ENCODE measurements at regions not wholly inside any gene's neighbourhood (a gene's known extent, or its start where the extent isn't known, plus 50 kb on each side); places are given as distances from the start of the nearest gene placed in this dataset.

GRCh38 chr11:93032580-93032979 lies 63.1 kb downstream of the MTNR1B start:
- no peak for TF ChIP-seq CTCF (IDR thresholded peaks at IDR 0.05; ENCODE audit: insufficient read depth, low read depth, low read length)
- DNase-seq (ENCODE audit: low read depth) = no peak
- no peak overlapping the region for H3K4me3 ChIP-seq (ENCODE audit: low read depth, low read length)

GRCh38 chr11:93033093-93033492 lies 63.6 kb downstream of the MTNR1B start:
- DNase-seq (ENCODE audit: low read depth) = no peak
- no peak for TF ChIP-seq CTCF (IDR thresholded peaks at IDR 0.05; ENCODE audit: insufficient read depth, low read depth, low read length)
- no peak overlapping the region for H3K4me3 ChIP-seq (ENCODE audit: low read depth, low read length)

GRCh38 chr11:93034031-93034722 lies 64.7 kb downstream of the MTNR1B start:
- peak; percentile 7 for DNase-seq (ENCODE audit: low read depth)
- no peak for TF ChIP-seq CTCF (IDR thresholded peaks at IDR 0.05; ENCODE audit: insufficient read depth, low read depth, low read length)
- no peak overlapping the region for H3K4me3 ChIP-seq (ENCODE audit: low read depth, low read length)

- TF ChIP-seq CTCF (IDR thresholded peaks at IDR 0.05; ENCODE audit: insufficient read depth, low read depth, low read length) = no peak
- no peak for DNase-seq (ENCODE audit: low read depth)
- no peak overlapping the region for H3K4me3 ChIP-seq (ENCODE audit: low read depth, low read length)
Observed at GRCh38 chr11:93034723-93035039, 65.2 kb downstream of the MTNR1B start.

GRCh38 chr11:93038521-93038920 lies 69.1 kb downstream of the MTNR1B start:
- H3K4me3 ChIP-seq (ENCODE audit: low read depth, low read length) = no peak overlapping the region
- no peak for DNase-seq (ENCODE audit: low read depth)
- no peak for TF ChIP-seq CTCF (IDR thresholded peaks at IDR 0.05; ENCODE audit: insufficient read depth, low read depth, low read length)

GRCh38 chr11:93039531-93040240 lies 70.2 kb downstream of the MTNR1B start:
- TF ChIP-seq CTCF (IDR thresholded peaks at IDR 0.05; ENCODE audit: insufficient read depth, low read depth, low read length) = no peak
- H3K4me3 ChIP-seq (ENCODE audit: low read depth, low read length) = no peak overlapping the region
- no peak for DNase-seq (ENCODE audit: low read depth)

All from fibroblast of villous mesenchyme (primary cell).